HFFc6 (cell line): ENCODE measurements at regions not wholly inside any gene's neighbourhood (a gene's known extent, or its start where the extent isn't known, plus 50 kb on each side); places are given as distances from the start of the nearest gene placed in this dataset.

Experiments used
- DNase-seq: peaks from one replicate; pipeline ENCODE4 v3.0.0-alpha.2; 2018
- H3K27ac Mint-ChIP-seq: 2 replicates; pipeline ENCODE4 v1.8.0; 2020; ENCODE audit warnings: mild to moderate bottlenecking, mixed read lengths
- H3K27me3 Mint-ChIP-seq: 2 replicates; pipeline ENCODE4 v1.8.0; 2021; ENCODE audit warnings: mild to moderate bottlenecking, moderate library complexity, mixed read lengths; ENCODE audit not compliant: insufficient read depth
- H3K36me3 Mint-ChIP-seq: 2 replicates; pipeline ENCODE4 v1.8.0; 2021; ENCODE audit warnings: low read depth, mixed read lengths
- H3K4me1 Mint-ChIP-seq: 2 replicates; pipeline ENCODE4 v1.8.0; 2020; ENCODE audit warnings: low read depth, mixed read lengths
- H3K4me3 Mint-ChIP-seq: 2 replicates; pipeline ENCODE4 v1.8.0; 2020; ENCODE audit warnings: mild to moderate bottlenecking, moderate library complexity, mixed read lengths
- H3K9me3 Mint-ChIP-seq: 2 replicates; pipeline ENCODE4 v1.8.0; 2020; ENCODE audit warnings: mild to moderate bottlenecking, mixed read lengths
- CTCF ChIP-seq: fragments of 200-600 bp; sonication (generic); IDR thresholded peaks from 2 replicates; pipeline ENCODE4 v1.5.0; 2021; ENCODE audit warnings: antibody characterized with exemption, mild to moderate bottlenecking

GRCh38 chr15:96225642-96226259 lies 104.7 kb upstream of the NR2F2 start:
- Mint-ChIP-seq H3K4me1 (peaks cover 12% of the 10 kb centered on the region), H3K4me3 (no peak overlapping the region), H3K27ac (no peak overlapping the region), H3K36me3 (no peaks in the 10 kb centered on the region; the same call in 1 of the 2 replicates), H3K9me3 (no peaks in the 10 kb centered on the region), H3K27me3 (no peaks in the 10 kb centered on the region; the same call in none of the 2 replicates)
- DNase-seq, result no peak
- no peak for TF ChIP-seq CTCF

- Mint-ChIP-seq H3K27me3 (no peaks in the 10 kb centered on the region), H3K4me3 (peak overlapping the region; percentile 62), H3K27ac (peak overlapping the region; percentile 74), H3K9me3 (no peaks in the 10 kb centered on the region), H3K4me1 (peaks cover 45% of the 10 kb centered on the region), H3K36me3 (no peaks in the 10 kb centered on the region)
- TF ChIP-seq CTCF, result no peak
- DNase-seq, result peak; percentile 70
These were observed 99.8 kb upstream of the NR2F2 start for GRCh38 chr15:96230526-96231181.

GRCh38 chr15:96232335-96232734 lies 98.2 kb upstream of the NR2F2 start:
- H3K4me1 Mint-ChIP-seq, result peaks cover 52% of the 10 kb centered on the region
- H3K9me3 Mint-ChIP-seq, result no peaks in the 10 kb centered on the region
- no peak for TF ChIP-seq CTCF
- no peak for DNase-seq
- H3K27me3 Mint-ChIP-seq, result no peaks in the 10 kb centered on the region
- H3K4me3 Mint-ChIP-seq, result no peak overlapping the region
- H3K27ac Mint-ChIP-seq, result no peak overlapping the region
- H3K36me3 Mint-ChIP-seq, result no peaks in the 10 kb centered on the region

- no peak for TF ChIP-seq CTCF
- peak overlapping the region; percentile 82 for H3K27ac Mint-ChIP-seq
These were observed 96.2 kb upstream of the NR2F2 start for GRCh38 chr15:96234109-96234892.

GRCh38 chr15:96237002-96237401 lies 93.5 kb upstream of the NR2F2 start:
- no peak overlapping the region for H3K27ac Mint-ChIP-seq
- no peaks in the 10 kb centered on the region for H3K36me3 Mint-ChIP-seq
- no peak overlapping the region for H3K4me3 Mint-ChIP-seq

More at GRCh38 chr15:96234109-96234892, 96.2 kb upstream of the NR2F2 start:
- Mint-ChIP-seq H3K4me3 (peak overlapping the region; percentile 72), H3K27me3 (no peaks in the 10 kb centered on the region), H3K4me1 (peaks cover 52% of the 10 kb centered on the region), H3K36me3 (no peaks in the 10 kb centered on the region), H3K9me3 (no peaks in the 10 kb centered on the region)
- peak; percentile 97 for DNase-seq

More at GRCh38 chr15:96237002-96237401, 93.5 kb upstream of the NR2F2 start:
- no peak for DNase-seq
- Mint-ChIP-seq H3K27me3 (no peaks in the 10 kb centered on the region), H3K9me3 (no peaks in the 10 kb centered on the region), H3K4me1 (peaks cover 32% of the 10 kb centered on the region)
- no peak for TF ChIP-seq CTCF
